Hepatocyte (in vitro differentiated cells): ENCODE measurements at regions not wholly inside any gene's neighbourhood (a gene's known extent, or its start where the extent isn't known, plus 50 kb on each side); places are given as distances from the start of the nearest gene placed in this dataset.

Source experiments
- EZH2phosphoT487 ChIP-seq: fragments of 200-600 bp; sonication (generic); IDR thresholded peaks from one replicate; pipeline ENCODE4 v1.6.1; 2018; ENCODE audit warnings: antibody characterized with exemption, mild to moderate bottlenecking, low read depth, moderate library complexity; ENCODE audit not compliant: unreplicated experiment, severe bottlenecking
- TF ChIP-seq, protein P1 (sequence below): fragments of 200-600 bp; sonication (generic); IDR thresholded peaks from 2 replicates; pipeline ENCODE4 v1.5.1; 2016; ENCODE audit warnings: antibody characterized with exemption, mild to moderate bottlenecking; ENCODE audit not compliant: poor library complexity

DNA sequence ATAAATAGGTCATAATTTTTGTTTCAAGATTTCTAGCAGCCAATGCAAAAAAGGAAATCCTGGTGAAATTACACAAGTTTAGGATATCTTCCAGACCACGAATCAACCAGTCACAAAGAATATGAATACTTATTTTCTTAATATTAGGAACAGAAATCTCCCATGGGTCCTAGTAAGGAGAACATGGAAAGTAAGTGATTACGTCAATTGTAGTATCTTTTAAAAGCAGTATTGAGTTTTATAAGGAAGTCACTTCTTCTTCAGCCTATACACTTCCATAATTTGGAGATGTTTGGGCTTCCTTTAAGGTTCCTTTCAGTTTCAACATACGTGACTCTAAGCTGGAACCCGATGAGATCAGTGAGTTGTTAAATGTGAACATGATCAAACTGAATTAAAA lies 534.5 kb downstream of the USP25 start:
- no peak for TF ChIP-seq EZH2phosphoT487
- TF ChIP-seq, protein P1, sequence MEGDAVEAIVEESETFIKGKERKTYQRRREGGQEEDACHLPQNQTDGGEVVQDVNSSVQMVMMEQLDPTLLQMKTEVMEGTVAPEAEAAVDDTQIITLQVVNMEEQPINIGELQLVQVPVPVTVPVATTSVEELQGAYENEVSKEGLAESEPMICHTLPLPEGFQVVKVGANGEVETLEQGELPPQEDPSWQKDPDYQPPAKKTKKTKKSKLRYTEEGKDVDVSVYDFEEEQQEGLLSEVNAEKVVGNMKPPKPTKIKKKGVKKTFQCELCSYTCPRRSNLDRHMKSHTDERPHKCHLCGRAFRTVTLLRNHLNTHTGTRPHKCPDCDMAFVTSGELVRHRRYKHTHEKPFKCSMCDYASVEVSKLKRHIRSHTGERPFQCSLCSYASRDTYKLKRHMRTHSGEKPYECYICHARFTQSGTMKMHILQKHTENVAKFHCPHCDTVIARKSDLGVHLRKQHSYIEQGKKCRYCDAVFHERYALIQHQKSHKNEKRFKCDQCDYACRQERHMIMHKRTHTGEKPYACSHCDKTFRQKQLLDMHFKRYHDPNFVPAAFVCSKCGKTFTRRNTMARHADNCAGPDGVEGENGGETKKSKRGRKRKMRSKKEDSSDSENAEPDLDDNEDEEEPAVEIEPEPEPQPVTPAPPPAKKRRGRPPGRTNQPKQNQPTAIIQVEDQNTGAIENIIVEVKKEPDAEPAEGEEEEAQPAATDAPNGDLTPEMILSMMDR: no peak
